Suppressor macrophage (primary cell): ENCODE measurements at regions not wholly inside any gene's neighbourhood (a gene's known extent, or its start where the extent isn't known, plus 50 kb on each side); places are given as distances from the start of the nearest gene placed in this dataset.
"Not testable (repeated sequence)": the region's sequence is repeated elsewhere in the genome, so short reads cannot be mapped to it uniquely, and the experiment has no call there.

Experiments
- DNase-seq, 4 experiments: peaks; one replicate each; pipeline ENCODE4 v3.0.0-alpha.2; 2020 to 2022

GRCh38 chr10:34058845-34059614 lies 724.6 kb upstream of the NRP1 start:
- DNase-seq, result no peak

GRCh38 chr10:34055410-34055985 lies 721.0 kb upstream of the NRP1 start:
- DNase-seq, result not testable (repeated sequence)

GRCh38 chr10:34049887-34050286 lies 715.4 kb upstream of the NRP1 start:
- no peak for DNase-seq

- DNase-seq, result no peak
Measured at GRCh38 chr10:34049469-34049868, 715.0 kb upstream of the NRP1 start.

- DNase-seq, result no peak
Measured at GRCh38 chr10:34047389-34047788, 712.9 kb upstream of the NRP1 start.

GRCh38 chr10:34046506-34047034 lies 712.1 kb upstream of the NRP1 start:
- no peak for DNase-seq

- no peak for DNase-seq
Measured at GRCh38 chr10:34045571-34046190, 711.2 kb upstream of the NRP1 start.

GRCh38 chr10:34041871-34042270 lies 707.4 kb upstream of the NRP1 start:
- DNase-seq, result no peak

GRCh38 chr10:34037499-34037898 lies 703.0 kb upstream of the NRP1 start:
- no peak for DNase-seq

GRCh38 chr10:34035241-34035790 lies 700.8 kb upstream of the NRP1 start:
- DNase-seq, result not testable (repeated sequence)

GRCh38 chr10:34033078-34033477 lies 698.6 kb upstream of the NRP1 start:
- DNase-seq, result no peak

GRCh38 chr10:34032564-34032963 lies 698.1 kb upstream of the NRP1 start:
- no peak for DNase-seq

GRCh38 chr10:34031400-34031799 lies 696.9 kb upstream of the NRP1 start:
- DNase-seq, result peak; percentile 78 to 91 (median 84)

GRCh38 chr10:34029455-34029854 lies 695.0 kb upstream of the NRP1 start:
- DNase-seq, result no peak

GRCh38 chr10:34028936-34029335 lies 694.5 kb upstream of the NRP1 start:
- DNase-seq, result no peak

GRCh38 chr10:34024693-34025425 lies 690.4 kb upstream of the NRP1 start:
- DNase-seq, result peak in 3 of 4 experiments; percentile 4 to 29 (median 19)

- DNase-seq, result no peak
Measured at GRCh38 chr10:34024282-34024681, 689.8 kb upstream of the NRP1 start.

- no peak for DNase-seq
Measured at GRCh38 chr10:34022195-34022594, 687.7 kb upstream of the NRP1 start.

GRCh38 chr10:34018784-34019183 lies 684.3 kb upstream of the NRP1 start:
- no peak for DNase-seq

- peak in 3 of 4 experiments; percentile 13 to 30 (median 20) for DNase-seq
Measured at GRCh38 chr10:34018129-34018528, 683.7 kb upstream of the NRP1 start.

GRCh38 chr10:34017281-34017680 lies 682.8 kb upstream of the NRP1 start:
- DNase-seq, result no peak

- no peak for DNase-seq
Measured at GRCh38 chr10:34016576-34016975, 682.1 kb upstream of the NRP1 start.

GRCh38 chr10:34015700-34016099 lies 681.2 kb upstream of the NRP1 start:
- DNase-seq, result no peak
